ENCODE measurements at regions not wholly inside any gene's neighbourhood (a gene's known extent, or its start where the extent isn't known, plus 50 kb on each side); places are given as distances from the start of the nearest gene placed in this dataset.
A peak's percentile ranks its signal among the peaks of the same experiment; 100 is the strongest.

DNA sequence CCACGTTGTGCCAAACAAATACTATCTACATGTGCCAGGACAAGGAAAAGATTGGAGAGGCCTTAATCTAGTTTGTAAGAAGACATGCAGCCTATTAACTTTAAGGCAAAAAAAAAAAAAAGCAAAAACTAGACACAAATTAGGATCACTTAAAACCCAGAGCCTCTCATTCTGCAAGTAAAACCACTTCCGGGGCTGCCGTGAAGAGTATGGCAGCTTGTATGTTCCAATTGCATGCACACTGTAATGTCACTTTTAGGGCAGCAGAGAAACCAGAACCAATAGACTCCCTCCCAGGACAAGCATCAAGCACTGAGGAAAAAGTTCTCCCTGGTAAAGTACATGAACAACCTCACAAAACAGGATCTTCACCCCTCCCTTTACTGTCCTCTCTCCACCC, 70.6 kb downstream of the RSL24D1 start:
- TF ChIP-seq, protein P1, sequence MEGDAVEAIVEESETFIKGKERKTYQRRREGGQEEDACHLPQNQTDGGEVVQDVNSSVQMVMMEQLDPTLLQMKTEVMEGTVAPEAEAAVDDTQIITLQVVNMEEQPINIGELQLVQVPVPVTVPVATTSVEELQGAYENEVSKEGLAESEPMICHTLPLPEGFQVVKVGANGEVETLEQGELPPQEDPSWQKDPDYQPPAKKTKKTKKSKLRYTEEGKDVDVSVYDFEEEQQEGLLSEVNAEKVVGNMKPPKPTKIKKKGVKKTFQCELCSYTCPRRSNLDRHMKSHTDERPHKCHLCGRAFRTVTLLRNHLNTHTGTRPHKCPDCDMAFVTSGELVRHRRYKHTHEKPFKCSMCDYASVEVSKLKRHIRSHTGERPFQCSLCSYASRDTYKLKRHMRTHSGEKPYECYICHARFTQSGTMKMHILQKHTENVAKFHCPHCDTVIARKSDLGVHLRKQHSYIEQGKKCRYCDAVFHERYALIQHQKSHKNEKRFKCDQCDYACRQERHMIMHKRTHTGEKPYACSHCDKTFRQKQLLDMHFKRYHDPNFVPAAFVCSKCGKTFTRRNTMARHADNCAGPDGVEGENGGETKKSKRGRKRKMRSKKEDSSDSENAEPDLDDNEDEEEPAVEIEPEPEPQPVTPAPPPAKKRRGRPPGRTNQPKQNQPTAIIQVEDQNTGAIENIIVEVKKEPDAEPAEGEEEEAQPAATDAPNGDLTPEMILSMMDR (conservative IDR thresholded peaks at IDR 0.05; ENCODE audit: low read depth, low read length), result no peak
- DNase-seq (ENCODE audit: low read depth), result no peak
- H3K4me3 ChIP-seq (ENCODE audit: low read depth, low read length), result no peak overlapping the region

DNA sequence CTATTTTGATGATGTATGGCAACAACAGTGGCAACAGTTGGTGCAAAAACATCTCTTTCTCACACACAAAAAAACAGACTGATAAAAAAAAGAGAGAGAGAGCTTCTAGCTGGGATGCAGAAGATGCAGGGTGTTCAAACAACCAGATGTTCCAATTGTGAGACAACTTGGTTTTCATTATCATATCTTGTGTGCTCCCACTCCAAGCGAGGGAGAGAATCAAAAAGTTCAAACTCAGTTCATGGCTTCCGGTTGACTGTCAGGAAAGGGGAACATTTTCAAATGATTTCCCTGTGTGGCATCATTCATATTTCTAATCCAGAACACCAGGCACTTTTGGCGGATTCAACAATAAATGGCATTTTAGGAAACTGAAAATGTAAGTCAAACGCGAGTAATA, 72.1 kb downstream of the RSL24D1 start:
- peak; percentile 4 for DNase-seq (ENCODE audit: low read depth)
- TF ChIP-seq, protein P1 (conservative IDR thresholded peaks at IDR 0.05; ENCODE audit: low read depth, low read length), result no peak
- no peak overlapping the region for H3K4me3 ChIP-seq (ENCODE audit: low read depth, low read length)

DNA sequence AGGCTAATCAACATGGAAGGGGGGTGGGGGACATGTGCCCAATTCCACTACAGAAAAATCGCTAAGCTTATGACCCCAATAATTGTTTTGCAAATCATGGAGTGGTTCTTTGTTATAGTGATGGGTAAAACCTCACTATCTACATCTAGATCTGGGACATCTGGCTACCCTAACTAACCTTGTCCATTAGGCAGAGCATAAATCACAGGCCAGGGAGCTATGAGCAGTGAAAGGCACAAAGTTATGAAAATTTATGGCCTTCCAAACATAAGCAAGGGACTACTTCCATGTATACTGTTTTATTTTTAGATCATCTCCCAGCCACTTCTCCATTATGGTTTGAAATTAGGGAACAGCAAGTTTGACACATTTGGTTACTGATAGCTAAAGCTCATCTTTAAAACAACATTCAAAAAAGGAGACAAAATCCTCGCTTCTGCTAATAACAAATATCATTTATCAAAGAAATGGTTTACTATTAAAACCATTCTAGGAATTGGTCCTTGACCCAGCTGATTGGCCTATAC, 78.3 kb downstream of the RSL24D1 start:
- H3K4me3 ChIP-seq (ENCODE audit: low read depth, low read length), result no peak overlapping the region
- no peak for DNase-seq (ENCODE audit: low read depth)
- TF ChIP-seq, protein P1 (conservative IDR thresholded peaks at IDR 0.05; ENCODE audit: low read depth, low read length), result no peak

DNA sequence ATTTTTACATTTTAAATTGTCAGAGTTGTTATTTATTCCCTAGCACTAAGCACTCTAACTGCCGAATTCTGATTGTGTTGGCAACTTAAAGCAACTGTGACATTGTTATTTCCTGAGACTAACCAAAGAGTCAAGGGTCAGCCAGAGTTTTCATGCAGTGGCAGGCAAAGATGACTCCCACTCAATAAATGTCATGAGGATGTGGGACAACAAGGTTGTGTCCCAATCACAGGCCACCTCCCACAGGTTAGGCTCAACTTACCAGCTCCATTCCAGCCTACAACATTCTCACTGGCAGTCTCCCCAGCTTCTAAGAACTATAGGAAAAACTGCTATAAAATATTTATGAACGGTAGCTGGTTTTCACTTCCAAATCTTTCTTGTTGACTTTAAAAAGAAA, 80.1 kb downstream of the RSL24D1 start:
- no peak for DNase-seq (ENCODE audit: low read depth)
- TF ChIP-seq, protein P1 (conservative IDR thresholded peaks at IDR 0.05; ENCODE audit: low read depth, low read length), result no peak
- H3K4me3 ChIP-seq (ENCODE audit: low read depth, low read length), result no peak overlapping the region

DNA sequence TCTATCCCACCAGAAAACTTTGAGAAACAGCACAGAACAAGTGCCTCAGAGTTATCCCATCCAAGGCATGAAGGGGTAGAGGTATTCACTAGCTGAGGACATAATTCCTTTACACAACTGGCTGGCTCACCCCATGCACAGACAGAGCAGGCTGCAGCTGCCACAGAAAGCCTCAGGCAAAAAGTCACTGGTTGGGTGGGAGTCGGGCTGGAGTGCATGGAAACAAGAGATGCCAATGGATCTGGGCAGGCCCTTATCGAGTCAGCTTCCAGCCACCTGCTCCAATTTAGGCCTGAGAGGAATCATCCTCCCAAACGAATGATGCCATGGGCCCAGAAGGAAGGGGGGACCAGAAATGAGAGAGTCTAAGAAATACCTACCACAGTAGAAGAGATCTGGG, 83.0 kb downstream of the RSL24D1 start:
- DNase-seq (ENCODE audit: low read depth), result no peak
- TF ChIP-seq, protein P1 (conservative IDR thresholded peaks at IDR 0.05; ENCODE audit: low read depth, low read length), result no peak
- H3K4me3 ChIP-seq (ENCODE audit: low read depth, low read length), result no peak overlapping the region

DNA sequence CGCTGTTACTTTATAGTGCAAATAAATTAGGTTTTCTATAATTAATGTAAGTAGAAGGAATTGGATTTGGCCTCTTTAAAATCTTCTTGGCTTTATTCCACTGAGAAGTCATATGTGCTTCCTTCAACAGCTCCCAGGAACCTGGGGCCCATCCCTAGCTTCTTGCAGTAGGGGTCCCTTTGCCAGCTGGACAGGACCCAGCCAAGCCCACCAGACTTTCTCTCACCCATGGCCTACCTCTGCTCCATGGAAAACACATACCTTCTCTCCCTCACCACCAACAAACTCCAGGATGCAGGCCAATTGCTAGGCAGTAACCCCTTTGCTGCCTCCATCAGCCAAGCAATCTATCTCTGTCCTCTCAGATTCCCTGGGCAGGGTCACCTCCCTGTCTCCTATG, 84.0 kb downstream of the RSL24D1 start:
- no peak for DNase-seq (ENCODE audit: low read depth)
- H3K4me3 ChIP-seq (ENCODE audit: low read depth, low read length), result no peak overlapping the region
- TF ChIP-seq, protein P1 (conservative IDR thresholded peaks at IDR 0.05; ENCODE audit: low read depth, low read length), result no peak

DNA sequence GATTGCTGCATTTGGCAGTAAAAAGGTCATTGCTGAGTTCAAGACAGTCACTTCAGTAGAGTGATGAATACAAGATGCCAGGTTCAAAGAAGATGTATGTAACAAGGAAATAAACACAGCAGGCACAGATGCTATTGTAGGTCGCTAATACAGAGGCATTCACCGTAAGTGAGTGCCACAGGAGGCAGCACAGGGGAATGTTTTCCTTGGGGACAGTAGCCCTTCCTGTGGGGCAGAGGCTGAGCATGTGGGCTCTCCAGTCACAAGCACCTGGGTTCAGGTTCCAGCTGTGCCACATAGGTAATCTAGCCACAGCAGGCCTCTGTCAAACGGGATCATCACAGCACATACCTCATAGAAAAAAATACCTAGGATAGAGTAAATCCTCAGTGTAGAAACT, 86.3 kb downstream of the RSL24D1 start:
- no peak for DNase-seq (ENCODE audit: low read depth)
- TF ChIP-seq, protein P1 (conservative IDR thresholded peaks at IDR 0.05; ENCODE audit: low read depth, low read length), result no peak
- no peak overlapping the region for H3K4me3 ChIP-seq (ENCODE audit: low read depth, low read length)

All from choroid plexus epithelial cell (primary cell).